PFSK-1 (cell line): ENCODE measurements at regions not wholly inside any gene's neighbourhood (a gene's known extent, or its start where the extent isn't known, plus 50 kb on each side); places are given as distances from the start of the nearest gene placed in this dataset.

ENCODE experiments used
- FOXP2 ChIP-seq: optimal IDR thresholded peaks from 2 replicates; pipeline ENCODE3; 2011; ENCODE audit warnings: borderline replicate concordance, control low read depth, inconsistent platforms; ENCODE audit not compliant: insufficient read depth; ENCODE audit errors: extremely low read length, extremely low read depth
- POLR2AphosphoS5 ChIP-seq: IDR thresholded peaks from 2 replicates; pipeline ENCODE4 v1.6.1; 2012; ENCODE audit warnings: low read depth, mild to moderate bottlenecking, control low read depth, low read length, moderate library complexity
- REST ChIP-seq, 2 experiments: IDR thresholded peaks; 2 replicates each; pipeline versions ENCODE4 v1.6.1 to v1.8.0; 2011 to 2012; ENCODE audit warnings: low read depth in 2 of 2, low read length in 2 of 2, control low read depth in 1 of 2, inconsistent platforms in 1 of 2, mild to moderate bottlenecking in 1 of 2, moderate library complexity in 1 of 2; ENCODE audit not compliant: insufficient read depth in 1 of 2
- SIN3A ChIP-seq: IDR thresholded peaks from 2 replicates; pipeline ENCODE4 v1.6.1; 2012; ENCODE audit warnings: mild to moderate bottlenecking, low read length, moderate library complexity, borderline replicate concordance; ENCODE audit not compliant: insufficient read depth
- TAF1 ChIP-seq: IDR thresholded peaks from 2 replicates; pipeline ENCODE4 v1.6.1; 2012; ENCODE audit warnings: low read length, control low read depth, borderline replicate concordance; ENCODE audit not compliant: insufficient read depth

- TF ChIP-seq SIN3A (no peak), TAF1 (no peak), REST (IDR thresholded peaks at IDR 0.05; ENCODE audit: insufficient read depth in 1 of 2, low read depth in 2 of 2, low read length in 2 of 2) (no peak), POLR2AphosphoS5 (no peak), FOXP2 (no peak)
Observed at GRCh38 chr5:152673601-152674000, 268.5 kb upstream of the NMUR2 start.

DNA sequence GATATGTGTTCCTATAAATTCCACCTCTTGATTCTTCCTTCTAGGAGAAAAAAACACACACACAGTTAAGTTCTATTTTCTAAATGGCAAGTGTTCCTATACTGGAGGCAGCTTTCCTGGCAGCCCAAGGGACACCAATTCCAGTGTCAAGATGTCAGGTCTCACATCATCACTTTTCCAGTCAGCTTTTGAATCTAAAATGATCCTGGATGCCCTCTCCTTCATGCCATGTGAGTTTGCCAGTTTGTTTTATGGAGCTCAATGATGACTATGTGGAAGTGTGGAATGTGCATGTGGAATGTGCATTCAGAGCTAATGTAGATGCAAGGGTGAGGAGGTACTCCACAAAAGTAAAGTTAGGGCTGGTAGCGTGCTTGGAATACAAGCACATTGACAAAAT, 269.3 kb upstream of the NMUR2 start:
- TF ChIP-seq REST (IDR thresholded peaks at IDR 0.05; ENCODE audit: insufficient read depth in 1 of 2, low read depth in 2 of 2, low read length in 2 of 2): no peak
- TF ChIP-seq SIN3A: no peak
- no peak for TF ChIP-seq FOXP2
- TF ChIP-seq POLR2AphosphoS5: no peak
- TF ChIP-seq TAF1: no peak

DNA sequence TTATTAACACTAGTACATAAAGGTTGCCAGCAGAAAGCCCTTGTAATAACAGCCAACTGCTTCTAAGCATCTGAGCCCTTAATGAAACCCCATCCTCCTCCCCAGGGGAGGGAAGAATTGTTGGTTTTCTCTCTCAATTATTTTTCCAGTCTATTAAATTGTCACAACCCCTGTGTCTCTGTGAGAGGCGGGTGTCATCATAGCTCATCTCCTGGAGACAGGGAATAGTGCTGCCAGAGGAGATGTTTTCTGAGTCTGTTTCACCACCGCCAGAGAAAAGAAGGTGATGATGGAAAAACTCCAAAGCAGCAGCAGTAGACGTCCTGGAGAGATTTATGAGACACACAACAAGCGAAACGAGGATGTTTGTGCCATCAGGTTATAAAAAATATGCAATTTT, 271.1 kb upstream of the NMUR2 start:
- TF ChIP-seq REST (IDR thresholded peaks at IDR 0.05; ENCODE audit: insufficient read depth in 1 of 2, low read depth in 2 of 2, low read length in 2 of 2): no peak
- no peak for TF ChIP-seq FOXP2
- no peak for TF ChIP-seq SIN3A
- no peak for TF ChIP-seq POLR2AphosphoS5
- TF ChIP-seq TAF1: no peak

DNA sequence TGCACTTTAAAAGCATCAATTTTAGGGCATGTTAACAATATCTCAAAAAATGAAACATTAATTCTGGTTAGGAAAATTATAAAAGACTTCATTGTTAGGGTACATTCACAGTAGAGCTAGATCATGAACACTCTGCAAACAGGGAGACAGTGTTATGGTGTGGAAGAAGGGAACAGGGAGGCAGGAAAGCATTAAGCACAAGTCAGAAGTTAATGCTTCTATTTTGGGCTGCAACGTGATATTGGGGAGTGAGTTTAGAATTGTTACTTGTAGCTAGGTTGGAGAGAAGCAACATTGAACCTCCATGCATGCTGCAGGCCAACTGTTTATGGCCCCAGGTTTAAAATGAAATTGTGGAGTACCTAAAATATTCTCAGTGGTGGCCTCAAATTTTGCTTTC, 278.1 kb upstream of the NMUR2 start:
- TF ChIP-seq FOXP2: no peak
- no peak for TF ChIP-seq SIN3A
- TF ChIP-seq POLR2AphosphoS5: no peak
- no peak for TF ChIP-seq TAF1
- TF ChIP-seq REST (IDR thresholded peaks at IDR 0.05; ENCODE audit: insufficient read depth in 1 of 2, low read depth in 2 of 2, low read length in 2 of 2): no peak

DNA sequence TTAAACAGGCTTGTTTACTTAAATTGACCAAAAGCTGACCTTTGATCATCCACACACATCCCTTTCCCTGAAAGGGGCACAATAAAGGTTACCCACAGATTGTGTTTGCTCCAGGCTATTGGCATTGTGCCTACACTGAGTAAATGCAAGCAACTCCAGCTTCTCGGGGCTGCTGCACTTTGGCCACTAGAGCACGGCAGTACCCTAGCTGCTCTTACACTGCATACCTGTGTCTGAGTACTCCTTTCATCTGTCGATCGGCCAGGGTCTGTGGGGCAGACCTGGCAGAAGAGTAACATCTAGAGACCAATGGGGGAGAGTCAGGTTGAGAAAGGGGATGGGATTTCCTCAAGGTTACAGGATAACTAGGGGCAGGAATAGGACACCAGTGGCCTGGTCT, 281.9 kb upstream of the NMUR2 start:
- no peak for TF ChIP-seq REST (IDR thresholded peaks at IDR 0.05; ENCODE audit: insufficient read depth in 1 of 2, low read depth in 2 of 2, low read length in 2 of 2)
- no peak for TF ChIP-seq TAF1
- TF ChIP-seq POLR2AphosphoS5: no peak
- no peak for TF ChIP-seq FOXP2
- TF ChIP-seq SIN3A: no peak
